UCSD-AML1 (cell line): ENCODE measurements at regions not wholly inside any gene's neighbourhood (a gene's known extent, or its start where the extent isn't known, plus 50 kb on each side); places are given as distances from the start of the nearest gene placed in this dataset.
"Not testable (repeated sequence)": the region's sequence is repeated elsewhere in the genome, so short reads cannot be mapped to it uniquely, and the experiment has no call there.

ENCODE experiments used
- DNase-seq: peaks from one replicate; lab custom pipeline; 2025; ENCODE audit not compliant: unreplicated experiment; lab: John Stamatoyannopoulos, UW

- no peak for DNase-seq
Observed at GRCh38 chr6:98416027-98416426, 418.3 kb upstream of the POU3F2 start.

GRCh38 chr6:98416497-98417158 is 417.7 kb upstream of the POU3F2 start:
- not testable (repeated sequence) for DNase-seq

- DNase-seq = no peak
Observed at GRCh38 chr6:98433325-98434056, 400.9 kb upstream of the POU3F2 start.

- no peak for DNase-seq
Observed at GRCh38 chr6:98443633-98444032, 390.7 kb upstream of the POU3F2 start.

GRCh38 chr6:98452685-98453084 is 381.7 kb upstream of the POU3F2 start:
- DNase-seq = no peak

- DNase-seq = no peak
Observed at GRCh38 chr6:98454809-98455322, 379.5 kb upstream of the POU3F2 start.

GRCh38 chr6:98458708-98459107 is 375.7 kb upstream of the POU3F2 start:
- DNase-seq = no peak

- no peak for DNase-seq
Observed at GRCh38 chr6:98463038-98464000, 371.1 kb upstream of the POU3F2 start.

- no peak for DNase-seq
Observed at GRCh38 chr6:98467091-98467490, 367.3 kb upstream of the POU3F2 start.

GRCh38 chr6:98467902-98468301 is 366.5 kb upstream of the POU3F2 start:
- no peak for DNase-seq

GRCh38 chr6:98469141-98469540 is 365.2 kb upstream of the POU3F2 start:
- DNase-seq = no peak

GRCh38 chr6:98470821-98471220 is 363.6 kb upstream of the POU3F2 start:
- no peak for DNase-seq

- no peak for DNase-seq
Observed at GRCh38 chr6:98471444-98471843, 362.9 kb upstream of the POU3F2 start.

GRCh38 chr6:98477231-98477630 is 357.1 kb upstream of the POU3F2 start:
- no peak for DNase-seq

GRCh38 chr6:98484696-98485095 is 349.7 kb upstream of the POU3F2 start:
- DNase-seq = no peak

- no peak for DNase-seq
Observed at GRCh38 chr6:98485593-98485992, 348.8 kb upstream of the POU3F2 start.

- DNase-seq = no peak
Observed at GRCh38 chr6:98486057-98486456, 348.3 kb upstream of the POU3F2 start.

GRCh38 chr6:98487612-98488011 is 346.8 kb upstream of the POU3F2 start:
- DNase-seq = no peak

- DNase-seq = no peak
Observed at GRCh38 chr6:98498144-98498775, 336.1 kb upstream of the POU3F2 start.

- DNase-seq = no peak
Observed at GRCh38 chr6:98498866-98499265, 335.5 kb upstream of the POU3F2 start.
